Activated CD4-positive, alpha-beta T cell treated with anti-CD3 and anti-CD28 coated beads for 36 hours (primary cell): ENCODE measurements at regions not wholly inside any gene's neighbourhood (a gene's known extent, or its start where the extent isn't known, plus 50 kb on each side); places are given as distances from the start of the nearest gene placed in this dataset.

Experiments
- ATAC-seq: fragments of 200-7000 bp; cut with Tn5 transposase; one replicate; pipeline ENCODE4 v1.10.0; 2021; ENCODE audit warnings: mild to moderate bottlenecking, moderate library complexity
- CTCF ChIA-PET: fragments of 350-600 bp; sonication (Branson Sonifier 250); formaldehyde crosslinking; loops from one replicate; lab custom pipeline; 2021; ENCODE audit warnings: antibody characterized with exemption; lab: Charles Lee
- POLR2A ChIA-PET: fragments of 350-600 bp; sonication (Branson Sonifier 250); formaldehyde crosslinking; loops from one replicate; lab custom pipeline; 2021; ENCODE audit warnings: antibody characterized with exemption, inconsistent platforms; lab: Charles Lee
- DNase-seq: peaks from one replicate; pipeline ENCODE4 v3.0.0-alpha.2; 2020
- H3K27ac Mint-ChIP-seq: one replicate; pipeline ENCODE4 v1.8.0; 2021; ENCODE audit warnings: mixed read lengths
- H3K27me3 Mint-ChIP-seq: one replicate; pipeline ENCODE4 v1.8.0; 2021; ENCODE audit warnings: mixed read lengths
- H3K36me3 Mint-ChIP-seq: one replicate; pipeline ENCODE4 v1.8.0; 2021; ENCODE audit warnings: low read depth, mixed read lengths
- H3K4me1 Mint-ChIP-seq: one replicate; pipeline ENCODE4 v1.8.0; 2021; ENCODE audit warnings: mixed read lengths
- H3K4me3 Mint-ChIP-seq: one replicate; pipeline ENCODE4 v1.8.0; 2021; ENCODE audit warnings: mild to moderate bottlenecking, moderate library complexity, mixed read lengths
- H3K9me3 Mint-ChIP-seq: one replicate; pipeline ENCODE4 v1.8.0; 2021; ENCODE audit warnings: low read depth, mixed read lengths
- intact Hi-C, 2 experiments: fragments of 100-400 bp; cut with DNase I in 1 of 2; cut with micrococcal nuclease in 1 of 2; formaldehyde crosslinking; loops; one replicate each; pipeline versions ENCODE4 v1.14.2 to v1.15.1; 2022 to 2024; cut with DNase I, micrococcal nuclease

GRCh38 chr5:20215257-20215656 lies 227.3 kb upstream of the CDH18 start:
- POLR2A ChIA-PET, result no interaction called here
- H3K36me3 Mint-ChIP-seq, result no peaks in the 10 kb centered on the region
- CTCF ChIA-PET, result interaction anchor here (1.5 kb wide), 1 partner anchor 21 kb away, joined by 4 read pairs; no protein-coding TSS in a partner anchor
- H3K9me3 Mint-ChIP-seq, result peaks cover 24% of the 10 kb centered on the region
- H3K4me3 Mint-ChIP-seq, result no peak overlapping the region
- H3K4me1 Mint-ChIP-seq, result no peaks in the 10 kb centered on the region
- ATAC-seq (no peak), DNase-seq (no peak)
- no peak overlapping the region for H3K27ac Mint-ChIP-seq
- intact Hi-C loops, result no loop called here
- H3K27me3 Mint-ChIP-seq, result no peaks in the 10 kb centered on the region

DNA sequence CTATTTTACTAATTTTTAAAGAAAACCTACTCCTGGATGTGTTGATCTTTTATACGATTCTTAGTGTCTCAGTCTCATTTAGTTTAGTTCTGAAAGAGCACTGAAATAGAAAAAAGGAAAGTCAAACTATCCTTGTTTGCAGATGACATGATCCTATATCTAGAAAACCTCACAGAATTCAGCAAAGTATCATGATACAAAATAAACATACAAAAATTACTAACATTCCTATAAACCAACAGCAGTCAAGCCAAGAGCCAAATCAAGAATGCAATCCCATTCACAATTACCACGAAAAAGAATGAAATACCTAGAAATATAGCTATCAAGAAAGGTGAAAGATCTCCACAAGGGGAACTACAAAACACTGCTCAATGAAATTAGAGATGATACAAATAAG lies 225.8 kb upstream of the CDH18 start:
- no peak overlapping the region for H3K27ac Mint-ChIP-seq
- no peaks in the 10 kb centered on the region for H3K4me1 Mint-ChIP-seq
- ChIA-PET POLR2A (no interaction called here), CTCF (no interaction called here)
- H3K9me3 Mint-ChIP-seq, result peaks cover 27% of the 10 kb centered on the region
- no peaks in the 10 kb centered on the region for H3K27me3 Mint-ChIP-seq
- H3K36me3 Mint-ChIP-seq, result no peaks in the 10 kb centered on the region
- DNase-seq (no peak), ATAC-seq (no peak)
- intact Hi-C loops, result no loop called here
- H3K4me3 Mint-ChIP-seq, result no peak overlapping the region

- no peaks in the 10 kb centered on the region for H3K36me3 Mint-ChIP-seq
- ChIA-PET POLR2A (no interaction called here), CTCF (no interaction called here)
- H3K4me3 Mint-ChIP-seq, result no peak overlapping the region
- DNase-seq (no peak), ATAC-seq (no peak)
- no peaks in the 10 kb centered on the region for H3K27me3 Mint-ChIP-seq
- intact Hi-C loops, result no loop called here
- no peak overlapping the region for H3K27ac Mint-ChIP-seq
- H3K4me1 Mint-ChIP-seq, result no peaks in the 10 kb centered on the region
- H3K9me3 Mint-ChIP-seq, result peaks cover 23% of the 10 kb centered on the region
These were observed 224.7 kb upstream of the CDH18 start for GRCh38 chr5:20212701-20213100.

DNA sequence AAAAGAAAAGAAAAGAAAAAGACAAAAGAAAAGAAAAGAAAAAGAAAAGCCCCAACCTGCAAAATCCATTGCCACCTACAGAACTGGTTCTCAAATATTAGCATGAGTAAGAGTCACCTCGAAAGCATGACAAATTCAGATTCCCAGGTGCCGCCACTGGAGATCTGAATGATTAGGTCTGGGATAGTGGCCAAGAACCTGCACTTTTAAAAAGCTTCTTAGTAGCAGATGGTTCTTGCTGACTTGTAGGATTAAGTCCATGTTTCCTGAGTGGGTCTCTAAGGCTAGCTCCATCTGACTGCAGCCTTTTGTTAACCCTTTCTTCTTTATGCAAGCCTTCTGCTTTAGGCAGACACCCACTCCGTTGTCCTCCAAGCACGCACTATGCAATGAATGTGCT lies 178.5 kb upstream of the CDH18 start:
- H3K27me3 Mint-ChIP-seq, result no peaks in the 10 kb centered on the region

GRCh38 chr5:20158006-20158405 lies 170.0 kb upstream of the CDH18 start:
- no peaks in the 10 kb centered on the region for H3K27me3 Mint-ChIP-seq
- intact Hi-C loops, result no loop called here
- CTCF ChIA-PET, result no interaction called here

More for the DNA sequence above, 178.5 kb upstream of the CDH18 start:
- POLR2A ChIA-PET, result no interaction called here
- no peak overlapping the region for H3K4me3 Mint-ChIP-seq
- no peaks in the 10 kb centered on the region for H3K36me3 Mint-ChIP-seq
- intact Hi-C loops, result no loop called here
- peaks cover 8% of the 10 kb centered on the region for H3K9me3 Mint-ChIP-seq
- CTCF ChIA-PET, result no interaction called here
- no peak for DNase-seq
- H3K27ac Mint-ChIP-seq, result no peak overlapping the region
- no peaks in the 10 kb centered on the region for H3K4me1 Mint-ChIP-seq
- ATAC-seq, result no peak

GRCh38 chr5:20157089-20157488 lies 169.1 kb upstream of the CDH18 start:
- ATAC-seq (no peak), DNase-seq (no peak)
- Mint-ChIP-seq H3K9me3 (peaks cover 15% of the 10 kb centered on the region), H3K27ac (no peak overlapping the region), H3K4me1 (no peaks in the 10 kb centered on the region), H3K4me3 (no peak overlapping the region), H3K27me3 (no peaks in the 10 kb centered on the region), H3K36me3 (no peaks in the 10 kb centered on the region)
- POLR2A ChIA-PET, result no interaction called here
- CTCF ChIA-PET, result no interaction called here
- intact Hi-C loops, result no loop called here

More at GRCh38 chr5:20158006-20158405, 170.0 kb upstream of the CDH18 start:
- ATAC-seq (no peak), DNase-seq (no peak)
- Mint-ChIP-seq H3K4me1 (no peaks in the 10 kb centered on the region), H3K9me3 (peaks cover 15% of the 10 kb centered on the region), H3K36me3 (no peaks in the 10 kb centered on the region), H3K27ac (no peak overlapping the region), H3K4me3 (no peak overlapping the region)
- POLR2A ChIA-PET, result no interaction called here

DNA sequence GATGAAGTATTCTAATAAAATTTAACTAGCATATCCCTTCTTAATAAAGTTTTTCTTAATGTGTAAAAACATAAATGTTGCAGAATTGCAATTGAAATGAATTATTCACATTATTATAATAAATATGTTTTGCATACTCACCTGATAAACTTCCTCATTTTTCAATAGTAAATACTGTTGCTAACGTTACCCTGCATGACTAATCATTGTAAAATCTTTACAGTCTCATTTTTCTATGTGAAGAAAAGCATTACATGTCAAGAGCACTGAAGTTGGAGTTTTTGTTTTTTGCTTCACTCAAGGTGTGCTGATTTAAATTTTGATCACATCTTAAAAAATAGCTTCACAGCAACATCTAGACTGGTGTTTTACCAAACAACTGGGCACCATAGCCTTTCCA lies 157.2 kb upstream of the CDH18 start:
- ChIA-PET POLR2A (no interaction called here), CTCF (no interaction called here)
- Mint-ChIP-seq H3K27ac (no peak overlapping the region), H3K36me3 (no peaks in the 10 kb centered on the region), H3K4me1 (no peaks in the 10 kb centered on the region), H3K4me3 (no peak overlapping the region), H3K9me3 (peaks cover 27% of the 10 kb centered on the region), H3K27me3 (no peaks in the 10 kb centered on the region)
- ATAC-seq (no peak), DNase-seq (no peak)
- intact Hi-C loops, result no loop called here

DNA sequence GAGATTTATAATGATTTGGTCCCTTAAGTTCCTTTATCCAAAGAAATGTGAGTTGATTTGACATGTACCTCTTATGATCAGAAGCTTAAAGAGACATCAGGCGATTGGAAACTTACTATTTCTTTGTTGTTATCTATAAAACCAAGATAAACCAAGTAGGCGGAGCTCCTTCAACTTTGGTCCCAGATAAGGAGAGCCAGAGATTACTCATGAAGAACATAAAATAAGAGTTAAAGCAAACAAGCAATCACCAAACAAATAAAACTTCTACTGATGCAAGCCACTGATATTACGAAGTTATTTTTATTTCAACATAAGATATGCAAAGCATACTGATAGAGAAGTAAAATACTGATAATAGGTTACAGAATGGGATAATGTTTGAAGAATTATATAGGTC lies 141.5 kb upstream of the CDH18 start:
- DNase-seq, result no peak
- Mint-ChIP-seq H3K9me3 (peaks cover 7% of the 10 kb centered on the region), H3K27ac (no peak overlapping the region), H3K4me3 (no peak overlapping the region), H3K27me3 (no peaks in the 10 kb centered on the region), H3K4me1 (no peaks in the 10 kb centered on the region), H3K36me3 (no peaks in the 10 kb centered on the region)
- POLR2A ChIA-PET, result no interaction called here
- ATAC-seq, result no peak
- CTCF ChIA-PET, result no interaction called here
- intact Hi-C loops, result no loop called here

- ChIA-PET POLR2A (interaction anchor here (0.6 kb wide), 1 partner anchor 25 kb away, joined by 3 read pairs; no protein-coding TSS in a partner anchor), CTCF (no interaction called here)
- H3K27ac Mint-ChIP-seq, result no peak overlapping the region
- intact Hi-C loops, result no loop called here
- H3K36me3 Mint-ChIP-seq, result no peaks in the 10 kb centered on the region
- H3K27me3 Mint-ChIP-seq, result no peaks in the 10 kb centered on the region
- H3K4me3 Mint-ChIP-seq, result no peak overlapping the region
- peaks cover 7% of the 10 kb centered on the region for H3K9me3 Mint-ChIP-seq
- no peak for DNase-seq
- H3K4me1 Mint-ChIP-seq, result no peaks in the 10 kb centered on the region
- no peak for ATAC-seq
These were observed 140.3 kb upstream of the CDH18 start for GRCh38 chr5:20128343-20128742.

- ATAC-seq, result no peak
- POLR2A ChIA-PET, result no interaction called here
These were observed 126.5 kb upstream of the CDH18 start for GRCh38 chr5:20114526-20114925.

GRCh38 chr5:20113931-20114330 lies 125.9 kb upstream of the CDH18 start:
- Mint-ChIP-seq H3K27me3 (no peaks in the 10 kb centered on the region), H3K4me3 (no peak overlapping the region), H3K27ac (no peak overlapping the region), H3K4me1 (no peaks in the 10 kb centered on the region), H3K9me3 (peaks cover 7% of the 10 kb centered on the region), H3K36me3 (no peaks in the 10 kb centered on the region)
- DNase-seq (no peak), ATAC-seq (no peak)
- CTCF ChIA-PET, result no interaction called here
- POLR2A ChIA-PET, result no interaction called here
- intact Hi-C loops, result no loop called here

More at GRCh38 chr5:20114526-20114925, 126.5 kb upstream of the CDH18 start:
- Mint-ChIP-seq H3K9me3 (peaks cover 7% of the 10 kb centered on the region), H3K4me3 (no peak overlapping the region), H3K4me1 (no peaks in the 10 kb centered on the region), H3K27me3 (no peaks in the 10 kb centered on the region), H3K27ac (no peak overlapping the region), H3K36me3 (no peaks in the 10 kb centered on the region)
- CTCF ChIA-PET, result no interaction called here
- intact Hi-C loops, result no loop called here
- no peak for DNase-seq

- intact Hi-C loops, result no loop called here
- H3K27ac Mint-ChIP-seq, result no peak overlapping the region
- peaks cover 5% of the 10 kb centered on the region for H3K9me3 Mint-ChIP-seq
- DNase-seq, result no peak
- ATAC-seq, result no peak
- H3K4me1 Mint-ChIP-seq, result no peaks in the 10 kb centered on the region
- POLR2A ChIA-PET, result no interaction called here
- no peak overlapping the region for H3K4me3 Mint-ChIP-seq
- peaks cover 2% of the 10 kb centered on the region for H3K36me3 Mint-ChIP-seq
- H3K27me3 Mint-ChIP-seq, result no peaks in the 10 kb centered on the region
- CTCF ChIA-PET, result no interaction called here
These were observed 125.2 kb upstream of the CDH18 start for GRCh38 chr5:20113031-20113715.
